ENCODE measurements at regions not wholly inside any gene's neighbourhood (a gene's known extent, or its start where the extent isn't known, plus 50 kb on each side); places are given as distances from the start of the nearest gene placed in this dataset.

GRCh38 chr7:26617066-26617465 is 247.3 kb downstream of the SKAP2 start:
- TF ChIP-seq CTCF (IDR thresholded peaks at IDR 0.05; ENCODE audit: poor library complexity, severe bottlenecking), result no peak
- no peak for TF ChIP-seq EZH2 (IDR thresholded peaks at IDR 0.05; ENCODE audit: borderline replicate concordance, insufficient read depth, low read length, poor library complexity, severe bottlenecking)
- no peak for TF ChIP-seq RAD21 (conservative IDR thresholded peaks at IDR 0.05)
- no peak for TF ChIP-seq EP300 (conservative IDR thresholded peaks at IDR 0.05; ENCODE audit: poor library complexity, severe bottlenecking)
- no peak for TF ChIP-seq TAF1 (IDR thresholded peaks at IDR 0.05; ENCODE audit: low read depth)
- TF ChIP-seq MXI1 (conservative IDR thresholded peaks at IDR 0.05; ENCODE audit: poor library complexity, severe bottlenecking), result no peak
- TF ChIP-seq POLR2AphosphoS5 (IDR thresholded peaks at IDR 0.05), result no peak

All from neural cell (in vitro differentiated cells).